H9 (cell line): ENCODE measurements at regions not wholly inside any gene's neighbourhood (a gene's known extent, or its start where the extent isn't known, plus 50 kb on each side); places are given as distances from the start of the nearest gene placed in this dataset.

Experiments used
- DNase-seq: peaks from one replicate; pipeline ENCODE4 v3.0.0-alpha.2; 2017
- H2AFZ ChIP-seq: one replicate; pipeline ENCODE4 v1.6.1; 2013; ENCODE audit warnings: mild to moderate bottlenecking, low read length, control low read depth, moderate library complexity
- H2AK5ac ChIP-seq: 2 replicates; pipeline ENCODE4 v1.6.1; 2013; ENCODE audit warnings: low read length, control low read depth, mixed read lengths; ENCODE audit not compliant: insufficient read length
- H2BK120ac ChIP-seq: one replicate; pipeline ENCODE4 v1.6.1; 2013; ENCODE audit warnings: low read depth, mild to moderate bottlenecking, low read length, control low read depth, inconsistent platforms; ENCODE audit not compliant: poor library complexity, severe bottlenecking
- H2BK12ac ChIP-seq: 2 replicates; pipeline ENCODE4 v1.6.1; 2013; ENCODE audit warnings: low read length, control low read depth, mixed read lengths, low read depth; ENCODE audit not compliant: insufficient read length
- H2BK15ac ChIP-seq: 2 replicates; pipeline ENCODE4 v1.6.1; 2013; ENCODE audit warnings: low read depth, low read length, control low read depth
- H2BK20ac ChIP-seq: one replicate; pipeline ENCODE4 v1.6.1; 2013; ENCODE audit warnings: low read depth, mild to moderate bottlenecking, low read length, control low read depth, inconsistent platforms; ENCODE audit not compliant: poor library complexity, severe bottlenecking
- H2BK5ac ChIP-seq: 2 replicates; pipeline ENCODE4 v1.6.1; 2013; ENCODE audit warnings: low read length, control low read depth, mixed read lengths; ENCODE audit not compliant: insufficient read length
- H3K14ac ChIP-seq: 2 replicates; pipeline ENCODE4 v1.6.1; 2013; ENCODE audit warnings: low read length, control low read depth; ENCODE audit not compliant: insufficient read depth
- H3K18ac ChIP-seq: 2 replicates; pipeline ENCODE4 v1.6.1; 2013; ENCODE audit warnings: low read depth, mild to moderate bottlenecking, mixed read lengths, low read length, control low read depth; ENCODE audit not compliant: insufficient read length
- H3K23ac ChIP-seq: 2 replicates; pipeline ENCODE4 v1.6.1; 2013; ENCODE audit warnings: low read length, control low read depth, mixed read lengths, low read depth; ENCODE audit not compliant: insufficient read length
- H3K23me2 ChIP-seq: 2 replicates; pipeline ENCODE4 v1.6.1; 2013; ENCODE audit warnings: low read depth, mild to moderate bottlenecking, mixed read lengths, low read length, control low read depth; ENCODE audit not compliant: insufficient read length, poor library complexity, severe bottlenecking
- H3K27ac ChIP-seq: 2 replicates; pipeline ENCODE4 v1.5.1; 2013; ENCODE audit warnings: low read length, control low read depth, mixed read lengths, low read depth; ENCODE audit not compliant: insufficient read length
- H3K27me3 ChIP-seq: 2 replicates; pipeline ENCODE4 v1.6.1; 2013; ENCODE audit warnings: low read length, control low read depth, inconsistent platforms; ENCODE audit not compliant: insufficient read depth
- H3K4ac ChIP-seq: 2 replicates; pipeline ENCODE4 v1.6.1; 2013; ENCODE audit warnings: low read depth, mild to moderate bottlenecking, control low read depth, inconsistent platforms, low read length, moderate library complexity
- H3K4me1 ChIP-seq: 2 replicates; pipeline ENCODE4 v1.6.1; 2013; ENCODE audit warnings: low read length, control low read depth, inconsistent platforms; ENCODE audit not compliant: insufficient read depth
- H3K4me2 ChIP-seq: 2 replicates; pipeline ENCODE4 v1.6.1; 2013; ENCODE audit warnings: low read length, control low read depth, mixed read lengths; ENCODE audit not compliant: insufficient read length, insufficient read depth
- H3K56ac ChIP-seq: 2 replicates; pipeline ENCODE4 v1.6.1; 2013; ENCODE audit warnings: low read depth, mild to moderate bottlenecking, mixed read lengths, low read length, control low read depth; ENCODE audit not compliant: insufficient read length
- H3K79me1 ChIP-seq: 2 replicates; pipeline ENCODE4 v1.6.1; 2013; ENCODE audit warnings: low read depth, mild to moderate bottlenecking, moderate library complexity, low read length, control low read depth, inconsistent platforms; ENCODE audit not compliant: insufficient read depth, poor library complexity, severe bottlenecking
- H3K79me2 ChIP-seq: 2 replicates; pipeline ENCODE4 v1.6.1; 2013; ENCODE audit warnings: low read length, control low read depth, inconsistent platforms; ENCODE audit not compliant: insufficient read depth
- H3K9ac ChIP-seq: 2 replicates; pipeline ENCODE4 v1.6.1; 2013; ENCODE audit warnings: low read length, control low read depth, mixed read lengths; ENCODE audit not compliant: insufficient read length; ENCODE audit errors: extremely low read depth
- H3K9me3 ChIP-seq: one replicate; pipeline ENCODE4 v1.6.1; 2013; ENCODE audit warnings: low read depth, low read length, inconsistent platforms; ENCODE audit not compliant: control insufficient read depth
- H3T11ph ChIP-seq: one replicate; pipeline ENCODE4 v1.6.1; 2013; ENCODE audit warnings: mild to moderate bottlenecking, low read length, control low read depth, inconsistent platforms
- H4K20me1 ChIP-seq: one replicate; pipeline ENCODE4 v1.6.1; 2013; ENCODE audit not compliant: control insufficient read depth, insufficient read length, insufficient read depth
- H4K5ac ChIP-seq: 2 replicates; pipeline ENCODE4 v1.6.1; 2013; ENCODE audit warnings: low read depth, mild to moderate bottlenecking, mixed read lengths, low read length, control low read depth; ENCODE audit not compliant: insufficient read length
- H4K8ac ChIP-seq: replicated peaks from 2 replicates; pipeline ENCODE4 v1.6.1; 2013; ENCODE audit warnings: low read length, control low read depth, mixed read lengths, low read depth; ENCODE audit not compliant: insufficient read length
- H4K91ac ChIP-seq: 2 replicates; pipeline ENCODE4 v1.6.1; 2013; ENCODE audit warnings: low read depth, mild to moderate bottlenecking, moderate library complexity, mixed read lengths, low read length, control low read depth; ENCODE audit not compliant: insufficient read length
- H3K27ac Mint-ChIP-seq, 3 experiments: 2 replicates in 2 of 3; 3 replicates in 1 of 3; pipeline ENCODE4 v1.8.0; 2020 to 2021; ENCODE audit warnings: mixed read lengths in 3 of 3, mild to moderate bottlenecking in 1 of 3, moderate library complexity in 1 of 3
- H3K27me3 Mint-ChIP-seq: 2 replicates; pipeline ENCODE4 v1.8.0; 2021; ENCODE audit warnings: low read depth, mild to moderate bottlenecking, moderate library complexity, mixed read lengths
- H3K36me3 Mint-ChIP-seq, 3 experiments: 2 replicates in 2 of 3; 3 replicates in 1 of 3; pipeline ENCODE4 v1.8.0; 2020 to 2021; ENCODE audit warnings: low read depth in 3 of 3, mixed read lengths in 3 of 3; ENCODE audit not compliant: insufficient read depth in 1 of 3
- H3K4me1 Mint-ChIP-seq, 2 experiments: 2 replicates each; pipeline ENCODE4 v1.8.0; 2020; ENCODE audit warnings: mixed read lengths in 2 of 2
- H3K4me3 Mint-ChIP-seq, 2 experiments: 2 replicates in 1 of 2; 3 replicates in 1 of 2; pipeline ENCODE4 v1.8.0; 2020 to 2021; ENCODE audit warnings: mild to moderate bottlenecking in 2 of 2, mixed read lengths in 2 of 2, moderate library complexity in 1 of 2
- H3K9me3 Mint-ChIP-seq, 2 experiments: 2 replicates in 1 of 2; 3 replicates in 1 of 2; pipeline ENCODE4 v1.8.0; 2020; ENCODE audit warnings: mild to moderate bottlenecking in 2 of 2, mixed read lengths in 2 of 2, moderate library complexity in 1 of 2
- WGBS: extraction: QIAGEN DNeasy Blood & Tissue Kit; methylation state at CpG from one replicate; pipeline ENCODE4 v1.1.7; 2013; ENCODE audit warnings: missing lambda C conversion rate, low lambda C conversion rate, mixed read lengths; ENCODE audit not compliant: insufficient read length; ENCODE audit errors: extremely low coverage; 5-methylcytosine and 5-hydroxymethylcytosine counted together
- TF ChIP-seq, protein P1 (sequence below): fragments of 200-600 bp; sonication (generic); conservative IDR thresholded peaks from 3 replicates; pipeline ENCODE4 v1.8.0; 2021; ENCODE audit warnings: antibody characterized with exemption, mild to moderate bottlenecking

- no peaks in the 10 kb centered on the region for H3K27me3 ChIP-seq
- no peaks in the 10 kb centered on the region for H3K9me3 ChIP-seq
- H4K5ac ChIP-seq = no peak overlapping the region
- no peak overlapping the region for H3K23ac ChIP-seq
- no peak overlapping the region for H4K8ac ChIP-seq
- H3K18ac ChIP-seq = no peak overlapping the region
- H3K4me3 Mint-ChIP-seq = no peak overlapping the region
- H3K4ac ChIP-seq = no peak overlapping the region
- no peak overlapping the region for H3K9ac ChIP-seq
- H2BK15ac ChIP-seq = no peak overlapping the region
- no CpG with 5 or more reads among the region's 6 CpGs for WGBS
- no peaks in the 10 kb centered on the region for H3K36me3 Mint-ChIP-seq
- H3K79me1 ChIP-seq = no peaks in the 10 kb centered on the region
- no peaks in the 10 kb centered on the region for H3K4me1 ChIP-seq
- no peak overlapping the region for H3K4me2 ChIP-seq
- DNase-seq = no peak
- H4K20me1 ChIP-seq = no peaks in the 10 kb centered on the region
- H2BK12ac ChIP-seq = no peak overlapping the region
- H3K27ac ChIP-seq = no peak overlapping the region
- H2AK5ac ChIP-seq = no peak overlapping the region
- no peaks in the 10 kb centered on the region for H3K9me3 Mint-ChIP-seq
- no peak overlapping the region for H2AFZ ChIP-seq
- H3K23me2 ChIP-seq = no peaks in the 10 kb centered on the region
- no peaks in the 10 kb centered on the region for H3K4me1 Mint-ChIP-seq
- no peak overlapping the region for H3K27ac Mint-ChIP-seq
- TF ChIP-seq, protein P1, sequence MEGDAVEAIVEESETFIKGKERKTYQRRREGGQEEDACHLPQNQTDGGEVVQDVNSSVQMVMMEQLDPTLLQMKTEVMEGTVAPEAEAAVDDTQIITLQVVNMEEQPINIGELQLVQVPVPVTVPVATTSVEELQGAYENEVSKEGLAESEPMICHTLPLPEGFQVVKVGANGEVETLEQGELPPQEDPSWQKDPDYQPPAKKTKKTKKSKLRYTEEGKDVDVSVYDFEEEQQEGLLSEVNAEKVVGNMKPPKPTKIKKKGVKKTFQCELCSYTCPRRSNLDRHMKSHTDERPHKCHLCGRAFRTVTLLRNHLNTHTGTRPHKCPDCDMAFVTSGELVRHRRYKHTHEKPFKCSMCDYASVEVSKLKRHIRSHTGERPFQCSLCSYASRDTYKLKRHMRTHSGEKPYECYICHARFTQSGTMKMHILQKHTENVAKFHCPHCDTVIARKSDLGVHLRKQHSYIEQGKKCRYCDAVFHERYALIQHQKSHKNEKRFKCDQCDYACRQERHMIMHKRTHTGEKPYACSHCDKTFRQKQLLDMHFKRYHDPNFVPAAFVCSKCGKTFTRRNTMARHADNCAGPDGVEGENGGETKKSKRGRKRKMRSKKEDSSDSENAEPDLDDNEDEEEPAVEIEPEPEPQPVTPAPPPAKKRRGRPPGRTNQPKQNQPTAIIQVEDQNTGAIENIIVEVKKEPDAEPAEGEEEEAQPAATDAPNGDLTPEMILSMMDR = peak; percentile 57
- H2BK120ac ChIP-seq = no peak overlapping the region
- no peak overlapping the region for H3K14ac ChIP-seq
- no peak overlapping the region for H2BK5ac ChIP-seq
- H2BK20ac ChIP-seq = no peak overlapping the region
- H3K56ac ChIP-seq = no peak overlapping the region
- no peak overlapping the region for H4K91ac ChIP-seq
- H3K27me3 Mint-ChIP-seq = peaks cover 3% of the 10 kb centered on the region; the same call in 1 of the 2 replicates
- no peaks in the 10 kb centered on the region for H3K79me2 ChIP-seq
- no peak overlapping the region for H3T11ph ChIP-seq
These were observed 188.4 kb downstream of the IRX2 start for GRCh38 chr5:2563046-2563445.
